ENCODE measurements at regions not wholly inside any gene's neighbourhood (a gene's known extent, or its start where the extent isn't known, plus 50 kb on each side); places are given as distances from the start of the nearest gene placed in this dataset.

DNA sequence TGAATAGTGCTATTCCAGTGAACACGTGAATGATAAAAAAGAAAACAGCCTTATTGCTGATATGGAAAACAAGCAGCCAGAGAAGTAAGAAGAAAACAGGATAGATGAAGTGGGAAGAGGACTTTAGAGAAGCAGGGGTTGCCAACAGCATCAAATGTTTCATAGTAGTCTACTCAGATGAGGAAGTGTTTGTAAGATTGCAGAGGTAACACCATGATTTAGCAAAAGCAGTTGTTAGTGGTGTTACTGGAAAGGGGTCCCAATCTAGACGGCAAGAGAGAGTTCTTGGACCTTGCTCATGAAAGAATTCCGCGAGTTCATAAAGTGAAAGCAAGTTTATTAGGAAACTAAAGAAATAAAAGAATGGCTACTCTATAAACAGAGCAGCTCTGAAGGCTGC is 108.8 kb upstream of the MCTP2 start:
- intact Hi-C loops (cut with DNase I; ENCODE audit: low total_unique reads) = loop anchor here (10.0 kb wide), 1 partner anchor 1088 kb away; no protein-coding TSS in a partner anchor

DNA sequence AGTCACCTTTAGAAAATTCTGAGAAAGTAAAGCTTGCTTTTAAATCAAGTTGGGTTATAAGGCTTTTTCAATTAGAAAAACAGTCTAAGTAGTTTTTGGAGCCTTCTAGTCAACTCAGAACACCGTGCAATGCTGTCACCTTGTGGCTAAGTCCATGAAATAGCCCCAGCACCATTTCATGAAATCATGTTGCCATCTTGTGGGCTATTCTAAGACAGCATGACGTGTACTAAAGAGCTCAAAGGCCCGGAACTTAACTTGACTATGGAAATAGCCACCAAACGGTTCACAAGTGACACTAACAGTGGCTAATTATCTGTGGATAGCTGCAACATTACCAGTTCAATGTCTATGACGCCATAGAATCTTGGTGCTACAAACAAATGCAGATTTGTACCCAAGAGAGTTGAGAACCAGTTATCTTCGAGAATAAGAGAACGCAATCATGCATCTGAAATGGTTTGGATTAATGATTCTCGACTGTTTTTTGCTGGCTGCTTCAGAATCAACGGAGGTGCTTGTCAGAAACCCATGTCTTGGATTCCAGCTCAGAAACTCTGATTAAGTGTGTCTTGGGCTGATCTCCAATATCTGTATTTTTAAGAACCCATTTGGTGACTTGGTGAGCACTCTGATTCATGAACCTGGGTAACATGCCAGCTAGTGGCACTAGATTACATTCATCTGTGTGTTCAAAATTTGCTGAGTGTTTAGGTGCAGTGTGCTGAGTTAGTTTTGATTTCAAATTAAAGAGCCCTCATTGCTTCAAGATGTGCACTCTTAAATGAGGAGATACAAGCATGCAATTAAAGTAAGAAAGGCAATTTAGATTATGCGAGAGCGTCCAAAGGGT is 111.2 kb upstream of the MCTP2 start:
- TF ChIP-seq, protein P1, sequence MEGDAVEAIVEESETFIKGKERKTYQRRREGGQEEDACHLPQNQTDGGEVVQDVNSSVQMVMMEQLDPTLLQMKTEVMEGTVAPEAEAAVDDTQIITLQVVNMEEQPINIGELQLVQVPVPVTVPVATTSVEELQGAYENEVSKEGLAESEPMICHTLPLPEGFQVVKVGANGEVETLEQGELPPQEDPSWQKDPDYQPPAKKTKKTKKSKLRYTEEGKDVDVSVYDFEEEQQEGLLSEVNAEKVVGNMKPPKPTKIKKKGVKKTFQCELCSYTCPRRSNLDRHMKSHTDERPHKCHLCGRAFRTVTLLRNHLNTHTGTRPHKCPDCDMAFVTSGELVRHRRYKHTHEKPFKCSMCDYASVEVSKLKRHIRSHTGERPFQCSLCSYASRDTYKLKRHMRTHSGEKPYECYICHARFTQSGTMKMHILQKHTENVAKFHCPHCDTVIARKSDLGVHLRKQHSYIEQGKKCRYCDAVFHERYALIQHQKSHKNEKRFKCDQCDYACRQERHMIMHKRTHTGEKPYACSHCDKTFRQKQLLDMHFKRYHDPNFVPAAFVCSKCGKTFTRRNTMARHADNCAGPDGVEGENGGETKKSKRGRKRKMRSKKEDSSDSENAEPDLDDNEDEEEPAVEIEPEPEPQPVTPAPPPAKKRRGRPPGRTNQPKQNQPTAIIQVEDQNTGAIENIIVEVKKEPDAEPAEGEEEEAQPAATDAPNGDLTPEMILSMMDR (IDR thresholded peaks at IDR 0.05) = peak; percentile 71 to 99 (median 97)
- TF ChIP-seq POLR2A (IDR thresholded peaks at IDR 0.05) = no peak
- peak in 2 of 3 donors; percentile 29 to 69 for TF ChIP-seq POLR2AphosphoS5 (IDR thresholded peaks at IDR 0.05)
- Histone ChIP-seq H3K36me3 (no peaks in the 10 kb centered on the region), H3K9me3 (no peaks in the 10 kb centered on the region), H3K27me3 (no peaks in the 10 kb centered on the region), H3K27ac (no peak overlapping the region), H3K4me1 (peaks cover 0 to 4% of the 10 kb centered on the region in 2 donors), H3K4me3 (no peak overlapping the region)
- intact Hi-C loops (cut with DNase I; ENCODE audit: low total_unique reads) = loop anchor here (10.0 kb wide), 1 partner anchor 1085 kb away; no protein-coding TSS in a partner anchor
- DNase-seq (ENCODE audit: low spot score in 2 of 2) = peak; percentile 53 to 67

More for the DNA sequence above, 108.8 kb upstream of the MCTP2 start:
- peaks cover 0 to 4% of the 10 kb centered on the region in 2 donors for H3K4me1 ChIP-seq
- H3K27me3 ChIP-seq = no peaks in the 10 kb centered on the region
- no peak overlapping the region for H3K4me3 ChIP-seq
- H3K36me3 ChIP-seq = no peaks in the 10 kb centered on the region
- H3K27ac ChIP-seq = no peak overlapping the region
- DNase-seq (ENCODE audit: low spot score in 2 of 2) = no peak
- TF ChIP-seq POLR2AphosphoS5 (IDR thresholded peaks at IDR 0.05) = no peak
- no peak for TF ChIP-seq POLR2A (IDR thresholded peaks at IDR 0.05)
- TF ChIP-seq, protein P1 (IDR thresholded peaks at IDR 0.05) = no peak
- H3K9me3 ChIP-seq = no peaks in the 10 kb centered on the region

DNA sequence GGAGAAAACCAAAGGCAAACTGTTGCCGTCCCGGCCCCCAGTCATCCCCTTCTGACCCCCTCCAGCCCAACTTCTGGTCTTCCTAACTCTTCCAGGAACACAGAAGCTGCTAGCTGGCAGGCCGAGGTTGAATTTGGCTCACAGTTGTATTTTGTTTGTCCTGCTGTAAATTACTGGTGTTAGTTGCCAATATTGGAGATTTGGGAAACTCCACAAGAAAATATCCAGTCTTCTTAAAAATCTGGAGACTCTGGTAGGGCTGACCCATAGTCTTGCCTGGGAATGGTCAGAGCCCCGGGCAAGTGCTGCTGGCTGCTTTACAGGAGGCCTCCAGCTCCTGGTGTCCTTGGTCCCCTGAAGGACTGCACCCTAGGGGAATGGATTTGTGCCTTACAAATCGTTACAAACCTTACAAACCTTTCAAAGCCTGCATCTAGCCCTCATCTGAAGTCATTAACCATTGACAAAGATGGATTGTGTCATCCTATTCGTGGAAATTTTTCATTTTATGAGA is 112.0 kb upstream of the MCTP2 start:
- H3K27me3 ChIP-seq = no peaks in the 10 kb centered on the region
- H3K9me3 ChIP-seq = no peaks in the 10 kb centered on the region
- no peak for DNase-seq (ENCODE audit: low spot score in 2 of 2)
- intact Hi-C loops (cut with DNase I; ENCODE audit: low total_unique reads) = no loop called here
- H3K4me3 ChIP-seq = no peak overlapping the region
- peaks cover 0 to 4% of the 10 kb centered on the region in 2 donors for H3K4me1 ChIP-seq
- H3K27ac ChIP-seq = peak overlapping the region in 1 of 2 donors; percentile 50
- TF ChIP-seq, protein P1 (IDR thresholded peaks at IDR 0.05) = no peak
- TF ChIP-seq POLR2A (IDR thresholded peaks at IDR 0.05) (no peak), POLR2AphosphoS5 (IDR thresholded peaks at IDR 0.05) (no peak)
- no peaks in the 10 kb centered on the region for H3K36me3 ChIP-seq

DNA sequence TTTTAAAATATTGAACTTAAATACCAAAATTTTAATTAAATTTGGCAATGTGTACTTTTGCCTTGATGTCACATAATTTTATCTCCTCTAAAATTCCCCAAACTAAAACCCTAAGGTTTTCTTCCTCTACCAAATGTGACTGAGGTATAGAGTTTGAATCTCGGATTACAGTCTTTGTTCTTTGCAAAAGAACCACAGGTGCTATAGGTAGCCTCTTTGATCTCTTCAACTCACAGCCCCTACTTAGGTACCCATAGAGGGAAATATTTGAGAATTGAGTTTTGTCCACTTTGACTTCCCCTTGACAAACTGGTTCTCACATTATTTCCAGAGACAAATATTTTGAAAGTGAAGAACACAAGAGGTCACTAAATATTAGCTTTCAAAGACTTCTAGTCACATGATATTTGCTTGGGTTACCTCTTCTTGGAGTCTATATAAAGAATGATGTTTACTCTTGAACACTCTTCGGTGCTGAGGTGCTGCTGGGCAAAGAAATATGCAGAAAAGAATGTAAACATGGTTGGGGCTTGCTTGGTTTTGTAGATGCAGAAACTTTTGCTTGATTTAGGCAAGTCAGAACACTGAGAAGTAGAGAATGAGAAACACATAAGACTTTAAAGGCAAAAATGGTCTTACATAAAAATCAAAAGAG is 120.8 kb upstream of the MCTP2 start:
- no peaks in the 10 kb centered on the region for H3K4me1 ChIP-seq
- no peaks in the 10 kb centered on the region for H3K9me3 ChIP-seq
- no peak overlapping the region for H3K27ac ChIP-seq
- H3K4me3 ChIP-seq = no peak overlapping the region
- no peaks in the 10 kb centered on the region for H3K27me3 ChIP-seq
- no peak for DNase-seq (ENCODE audit: low spot score in 2 of 2)
- no peaks in the 10 kb centered on the region for H3K36me3 ChIP-seq
- intact Hi-C loops (cut with DNase I; ENCODE audit: low total_unique reads) = no loop called here
- TF ChIP-seq, protein P1 (IDR thresholded peaks at IDR 0.05) = no peak
- TF ChIP-seq POLR2A (IDR thresholded peaks at IDR 0.05) = no peak
- no peak for TF ChIP-seq POLR2AphosphoS5 (IDR thresholded peaks at IDR 0.05)

DNA sequence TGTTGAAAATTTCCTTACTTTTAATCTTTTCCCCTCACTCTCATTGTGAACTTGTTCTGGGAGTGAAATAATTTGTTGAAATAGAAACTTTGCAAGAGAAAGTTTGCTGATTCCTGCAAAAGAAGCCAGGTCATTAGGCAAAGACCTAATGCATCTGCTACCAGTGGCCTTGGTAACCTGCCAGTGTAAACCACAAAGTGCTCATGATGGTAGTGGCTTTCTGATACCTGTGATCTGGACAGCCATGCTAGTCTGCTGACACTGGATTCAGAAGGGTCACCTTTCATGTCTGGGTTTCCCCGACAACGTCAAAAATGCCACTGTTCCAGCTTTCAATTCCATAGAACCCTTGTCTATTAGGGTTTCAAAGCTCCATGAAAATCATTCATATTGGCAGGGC is 123.7 kb upstream of the MCTP2 start:
- H3K36me3 ChIP-seq = no peaks in the 10 kb centered on the region
- no peak overlapping the region for H3K27ac ChIP-seq

More for the DNA sequence above, 123.7 kb upstream of the MCTP2 start:
- no peaks in the 10 kb centered on the region for H3K27me3 ChIP-seq
- no peaks in the 10 kb centered on the region for H3K9me3 ChIP-seq
- intact Hi-C loops (cut with DNase I; ENCODE audit: low total_unique reads) = no loop called here
- no peak overlapping the region for H3K4me3 ChIP-seq
- no peak for TF ChIP-seq POLR2A (IDR thresholded peaks at IDR 0.05)
- TF ChIP-seq, protein P1 (IDR thresholded peaks at IDR 0.05) = no peak
- no peaks in the 10 kb centered on the region for H3K4me1 ChIP-seq
- DNase-seq (ENCODE audit: low spot score in 2 of 2) = no peak
